ENCODE measurements at regions not wholly inside any gene's neighbourhood (a gene's known extent, or its start where the extent isn't known, plus 50 kb on each side); places are given as distances from the start of the nearest gene placed in this dataset.

DNA sequence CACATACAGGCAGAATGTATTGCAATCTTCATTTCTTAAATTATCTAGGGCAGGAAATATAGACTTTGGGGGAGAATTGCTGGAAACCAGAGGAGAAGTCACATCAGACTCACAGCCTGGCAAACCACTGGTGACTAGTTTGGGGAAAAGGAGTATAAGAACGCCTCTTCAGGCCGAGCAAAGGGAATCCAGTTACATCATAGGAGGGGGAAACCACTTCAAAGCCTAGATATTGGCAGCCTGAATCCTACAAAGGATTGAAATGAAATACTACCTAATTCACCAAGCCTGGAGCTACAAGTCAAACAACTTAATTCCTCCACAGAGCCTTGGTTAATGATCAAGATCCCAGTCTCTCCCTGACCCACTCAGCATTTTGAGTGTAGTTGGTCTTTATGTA, 121.7 kb downstream of the SLC30A10 start:
- Histone ChIP-seq H3K36me3 (ENCODE audit: control insufficient read depth, insufficient read depth, low read length) (no peaks in the 10 kb centered on the region), H3K27me3 (ENCODE audit: control insufficient read depth, insufficient read depth, low read length) (no peaks in the 10 kb centered on the region), H3K4me3 (ENCODE audit: low read depth, low read length) (no peak overlapping the region)
- no peak for FAIRE-seq
- no peak for TF ChIP-seq CTCF (IDR thresholded peaks at IDR 0.05; ENCODE audit: insufficient read depth, low read length, severe bottlenecking)
- no peak for DNase-seq (ENCODE audit: low read depth)

DNA sequence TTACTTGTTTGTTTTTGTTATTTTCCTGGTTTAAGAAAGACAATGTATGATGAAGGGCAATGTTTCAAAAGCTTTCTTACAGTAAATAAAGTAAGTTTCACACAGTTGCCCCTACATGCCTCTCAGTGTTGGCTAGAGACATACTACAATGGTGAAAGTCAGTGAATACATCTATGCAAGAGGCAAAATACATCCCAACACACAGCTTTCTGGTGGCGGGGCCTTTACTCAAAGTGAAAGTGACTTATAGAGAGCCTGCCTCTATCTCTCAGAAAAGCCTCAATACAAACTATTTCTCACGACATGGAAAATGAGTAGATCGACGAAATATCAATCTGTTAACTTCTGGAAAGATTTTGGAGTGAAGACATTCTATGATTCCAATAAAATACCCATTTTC, 122.3 kb downstream of the SLC30A10 start:
- no peak for FAIRE-seq
- Histone ChIP-seq H3K36me3 (ENCODE audit: control insufficient read depth, insufficient read depth, low read length) (no peaks in the 10 kb centered on the region), H3K4me3 (ENCODE audit: low read depth, low read length) (no peak overlapping the region), H3K27me3 (ENCODE audit: control insufficient read depth, insufficient read depth, low read length) (no peaks in the 10 kb centered on the region)
- TF ChIP-seq CTCF (IDR thresholded peaks at IDR 0.05; ENCODE audit: insufficient read depth, low read length, severe bottlenecking) = no peak
- no peak for DNase-seq (ENCODE audit: low read depth)

GRCh38 chr1:219805191-219805590, 123.2 kb downstream of the SLC30A10 start:
- TF ChIP-seq CTCF (IDR thresholded peaks at IDR 0.05; ENCODE audit: insufficient read depth, low read length, severe bottlenecking) = no peak
- Histone ChIP-seq H3K4me3 (ENCODE audit: low read depth, low read length) (no peak overlapping the region), H3K27me3 (ENCODE audit: control insufficient read depth, insufficient read depth, low read length) (no peaks in the 10 kb centered on the region), H3K36me3 (ENCODE audit: control insufficient read depth, insufficient read depth, low read length) (no peaks in the 10 kb centered on the region)
- FAIRE-seq = no peak
- no peak for DNase-seq (ENCODE audit: low read depth)

DNA sequence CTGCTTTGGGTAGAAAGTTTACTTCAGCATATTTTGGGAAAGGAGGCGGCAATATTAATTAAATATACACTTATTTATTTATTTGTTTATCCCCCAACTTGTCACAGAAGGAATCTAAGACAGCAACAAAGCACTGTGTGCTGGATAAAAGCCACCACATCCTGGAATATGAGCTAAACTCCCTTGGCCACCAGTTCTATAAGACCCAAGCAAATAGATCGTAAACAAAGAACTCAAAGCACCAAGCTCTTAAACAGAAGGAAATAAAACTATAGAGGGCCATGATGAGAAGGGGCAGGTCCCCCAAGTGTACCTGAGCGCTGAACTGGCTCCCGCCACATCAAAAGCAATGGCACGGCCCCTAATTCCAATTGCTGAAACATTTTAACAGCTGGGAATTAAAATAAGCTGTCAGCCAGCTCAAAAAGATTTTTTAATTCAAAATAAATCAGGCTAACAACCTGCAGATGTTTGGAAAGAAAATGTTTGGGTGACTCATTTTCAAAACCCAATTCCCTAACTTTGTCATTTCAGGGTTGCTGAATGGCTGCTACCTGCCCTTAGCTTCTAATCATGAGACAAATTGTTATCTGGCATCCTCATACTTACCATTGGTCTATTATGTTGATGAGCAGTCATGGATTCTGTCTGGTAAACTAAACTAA, 127.1 kb downstream of the SLC30A10 start:
- H3K4me3 ChIP-seq (ENCODE audit: low read depth, low read length) = no peak overlapping the region
- no peak for DNase-seq (ENCODE audit: low read depth)
- H3K27me3 ChIP-seq (ENCODE audit: control insufficient read depth, insufficient read depth, low read length) = no peaks in the 10 kb centered on the region
- no peaks in the 10 kb centered on the region for H3K36me3 ChIP-seq (ENCODE audit: control insufficient read depth, insufficient read depth, low read length)
- FAIRE-seq = no peak
- no peak for TF ChIP-seq CTCF (IDR thresholded peaks at IDR 0.05; ENCODE audit: insufficient read depth, low read length, severe bottlenecking)

DNA sequence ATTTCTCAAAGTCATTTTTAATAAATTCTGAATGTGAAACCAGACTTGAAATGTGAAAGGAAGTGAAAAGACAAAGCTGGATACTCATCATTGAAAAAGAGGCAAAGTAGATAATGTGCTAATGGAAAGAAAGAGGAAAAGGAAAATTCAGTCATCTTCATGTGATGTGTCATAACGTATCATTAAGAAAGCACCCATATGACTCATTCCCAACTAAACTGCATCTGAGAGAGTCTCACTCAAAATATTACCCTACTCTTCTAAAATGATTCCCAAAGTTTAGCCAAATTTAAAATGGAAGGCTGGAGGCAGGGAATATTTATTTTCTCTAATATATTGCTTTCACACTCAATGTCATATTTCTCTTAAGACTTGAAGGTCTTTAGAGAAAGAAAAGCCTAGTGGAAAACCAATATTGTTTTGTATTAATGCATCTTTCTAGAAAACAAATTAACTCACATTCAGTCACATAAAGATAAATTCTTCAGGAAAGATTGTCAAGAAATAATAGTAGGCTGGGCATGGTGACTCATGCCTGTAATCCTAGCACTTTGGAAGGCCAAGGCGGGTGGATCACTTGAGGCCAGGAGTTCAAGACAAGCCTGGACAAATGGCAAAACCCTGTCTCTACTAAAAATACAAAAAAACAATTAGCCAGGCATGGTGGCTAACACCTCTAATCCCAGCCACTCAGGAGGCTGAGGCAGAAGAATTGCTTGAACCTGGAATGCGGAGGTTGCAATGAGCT, 129.9 kb downstream of the SLC30A10 start:
- FAIRE-seq = no peak
- no peaks in the 10 kb centered on the region for H3K27me3 ChIP-seq (ENCODE audit: control insufficient read depth, insufficient read depth, low read length)
- H3K4me3 ChIP-seq (ENCODE audit: low read depth, low read length) = no peak overlapping the region
- TF ChIP-seq CTCF (IDR thresholded peaks at IDR 0.05; ENCODE audit: insufficient read depth, low read length, severe bottlenecking) = no peak
- H3K36me3 ChIP-seq (ENCODE audit: control insufficient read depth, insufficient read depth, low read length) = no peaks in the 10 kb centered on the region
- peak; percentile 91 for DNase-seq (ENCODE audit: low read depth)
